Loucy (cell line): ENCODE measurements at regions not wholly inside any gene's neighbourhood (a gene's known extent, or its start where the extent isn't known, plus 50 kb on each side); places are given as distances from the start of the nearest gene placed in this dataset.
"Not testable (repeated sequence)": the region's sequence is repeated elsewhere in the genome, so short reads cannot be mapped to it uniquely, and the experiment has no call there.

Experiments
- H2AFZ ChIP-seq: fragments of 200-600 bp; sonication (generic); 2 replicates; pipeline ENCODE4 v1.6.0; 2016; ENCODE audit warnings: antibody characterized with exemption, mild to moderate bottlenecking, low read length, moderate library complexity
- H3F3A ChIP-seq: fragments of 200-600 bp; 2 replicates; pipeline ENCODE4 v1.6.0; 2016; ENCODE audit warnings: antibody characterized with exemption, low read depth, mild to moderate bottlenecking
- H3K27me3 ChIP-seq: fragments of 200-600 bp; sonication (generic); 2 replicates; pipeline ENCODE4 v1.6.1; 2014; ENCODE audit warnings: low read length, mild to moderate bottlenecking; ENCODE audit not compliant: insufficient read depth, poor library complexity, severe bottlenecking
- H3K36me3 ChIP-seq: fragments of 200-600 bp; sonication (generic); 2 replicates; pipeline ENCODE4 v1.6.1; 2016; ENCODE audit warnings: low read length; ENCODE audit not compliant: insufficient read depth
- H3K4me1 ChIP-seq: fragments of 200-600 bp; sonication (generic); 2 replicates; pipeline ENCODE4 v1.5.1; 2014; ENCODE audit warnings: low read length, mild to moderate bottlenecking; ENCODE audit not compliant: insufficient read depth, poor library complexity, severe bottlenecking
- H3K4me2 ChIP-seq: fragments of 200-600 bp; sonication (generic); 2 replicates; pipeline ENCODE4 v1.6.0; 2014; ENCODE audit warnings: antibody characterized with exemption, low read length, low read depth, mild to moderate bottlenecking; ENCODE audit not compliant: poor library complexity, severe bottlenecking
- H3K4me3 ChIP-seq: fragments of 200-600 bp; sonication (generic); 2 replicates; pipeline ENCODE4 v1.5.1; 2014; ENCODE audit warnings: low read length, mild to moderate bottlenecking, mixed read lengths; ENCODE audit not compliant: poor library complexity, severe bottlenecking
- H3K79me2 ChIP-seq: fragments of 200-600 bp; sonication (generic); 2 replicates; pipeline ENCODE4 v1.6.1; 2014; ENCODE audit warnings: low read length; ENCODE audit not compliant: insufficient read depth
- H3K9ac ChIP-seq: fragments of 200-600 bp; sonication (generic); 2 replicates; pipeline ENCODE4 v1.6.0; 2014; ENCODE audit warnings: mild to moderate bottlenecking, low read depth, low read length, moderate library complexity; ENCODE audit not compliant: poor library complexity, severe bottlenecking
- H3K9me2 ChIP-seq: fragments of 200-600 bp; sonication (generic); replicated peaks from 2 replicates; pipeline ENCODE4 v1.6.1; 2016; ENCODE audit warnings: low read depth, low read length, mixed read lengths
- H3K9me3 ChIP-seq: fragments of 200-600 bp; sonication (generic); 2 replicates; pipeline ENCODE4 v1.6.1; 2014; ENCODE audit warnings: mild to moderate bottlenecking, antibody characterized with exemption, low read length, low read depth; ENCODE audit not compliant: insufficient read depth
- H4K20me1 ChIP-seq: fragments of 200-600 bp; sonication (generic); 2 replicates; pipeline ENCODE4 v1.6.0; 2014; ENCODE audit warnings: antibody characterized with exemption, low read length, mild to moderate bottlenecking; ENCODE audit not compliant: insufficient read depth, poor library complexity, severe bottlenecking
- CTCF ChIP-seq: fragments of 200-600 bp; sonication (generic); conservative IDR thresholded peaks from 2 replicates; pipeline ENCODE4 v1.5.1; 2014; ENCODE audit warnings: mild to moderate bottlenecking, antibody characterized with exemption, low read length
- EZH2phosphoT487 ChIP-seq: fragments of 200-600 bp; IDR thresholded peaks from 2 replicates; pipeline ENCODE4 v1.6.1; 2018; ENCODE audit warnings: antibody characterized with exemption, mild to moderate bottlenecking, moderate library complexity, borderline replicate concordance

- no peak overlapping the region for H3K9ac ChIP-seq
- peaks cover 4% of the 10 kb centered on the region for H3K4me1 ChIP-seq
- no peaks in the 10 kb centered on the region for H3K9me2 ChIP-seq
- no peaks in the 10 kb centered on the region for H4K20me1 ChIP-seq
- H3K27me3 ChIP-seq = no peaks in the 10 kb centered on the region
- no peak overlapping the region for H3K4me2 ChIP-seq
- H3K9me3 ChIP-seq = no peaks in the 10 kb centered on the region
- H2AFZ ChIP-seq = no peak overlapping the region
- TF ChIP-seq CTCF (no peak), EZH2phosphoT487 (no peak)
- H3F3A ChIP-seq = no peaks in the 10 kb centered on the region
- H3K79me2 ChIP-seq = no peaks in the 10 kb centered on the region
- no peaks in the 10 kb centered on the region for H3K36me3 ChIP-seq
- no peak overlapping the region for H3K4me3 ChIP-seq
Measured at GRCh38 chr2:236917164-236917563, 168.5 kb upstream of the COPS8 start.

- Histone ChIP-seq H3K9me2 (no peaks in the 10 kb centered on the region), H3K4me3 (no peak overlapping the region), H3K9me3 (no peaks in the 10 kb centered on the region), H3F3A (no peaks in the 10 kb centered on the region), H4K20me1 (no peaks in the 10 kb centered on the region), H3K79me2 (no peaks in the 10 kb centered on the region), H3K36me3 (no peaks in the 10 kb centered on the region), H2AFZ (no peak overlapping the region), H3K4me1 (no peaks in the 10 kb centered on the region), H3K4me2 (no peak overlapping the region), H3K9ac (no peak overlapping the region), H3K27me3 (no peaks in the 10 kb centered on the region)
- TF ChIP-seq CTCF (no peak), EZH2phosphoT487 (no peak)
Measured at GRCh38 chr2:236918545-236918944, 167.1 kb upstream of the COPS8 start.

GRCh38 chr2:236919209-236919608 is 166.5 kb upstream of the COPS8 start:
- no peaks in the 10 kb centered on the region for H3K9me3 ChIP-seq
- H3K4me3 ChIP-seq = no peak overlapping the region
- H3F3A ChIP-seq = no peaks in the 10 kb centered on the region
- no peaks in the 10 kb centered on the region for H3K79me2 ChIP-seq
- no peaks in the 10 kb centered on the region for H4K20me1 ChIP-seq
- no peak overlapping the region for H3K4me2 ChIP-seq
- no peak overlapping the region for H3K9ac ChIP-seq
- H3K9me2 ChIP-seq = no peaks in the 10 kb centered on the region
- H3K4me1 ChIP-seq = no peaks in the 10 kb centered on the region
- no peaks in the 10 kb centered on the region for H3K27me3 ChIP-seq
- H2AFZ ChIP-seq = no peak overlapping the region
- no peaks in the 10 kb centered on the region for H3K36me3 ChIP-seq
- TF ChIP-seq EZH2phosphoT487 = no peak
- no peak for TF ChIP-seq CTCF

GRCh38 chr2:236919801-236920379 is 165.8 kb upstream of the COPS8 start:
- not testable (repeated sequence) for H3K9me2 ChIP-seq, H3K36me3 ChIP-seq, H2AFZ ChIP-seq, H4K20me1 ChIP-seq, H3K27me3 ChIP-seq, H3K79me2 ChIP-seq, H3K4me2 ChIP-seq, H3K9me3 ChIP-seq, H3K9ac ChIP-seq, H3F3A ChIP-seq, H3K4me1 ChIP-seq, H3K4me3 ChIP-seq
